GM19438 (cell line): ENCODE measurements at regions not wholly inside any gene's neighbourhood (a gene's known extent, or its start where the extent isn't known, plus 50 kb on each side); places are given as distances from the start of the nearest gene placed in this dataset.

Experiments
- ATAC-seq: cut with Tn5 transposase; IDR thresholded peaks from one replicate; pipeline ENCODE4 v1.9.1; 2021; ENCODE audit warnings: low read depth; ENCODE audit not compliant: unreplicated experiment

- ATAC-seq, result no peak
Measured at GRCh38 chr2:83595121-83595690, 863.9 kb downstream of the SUCLG1 start.

DNA sequence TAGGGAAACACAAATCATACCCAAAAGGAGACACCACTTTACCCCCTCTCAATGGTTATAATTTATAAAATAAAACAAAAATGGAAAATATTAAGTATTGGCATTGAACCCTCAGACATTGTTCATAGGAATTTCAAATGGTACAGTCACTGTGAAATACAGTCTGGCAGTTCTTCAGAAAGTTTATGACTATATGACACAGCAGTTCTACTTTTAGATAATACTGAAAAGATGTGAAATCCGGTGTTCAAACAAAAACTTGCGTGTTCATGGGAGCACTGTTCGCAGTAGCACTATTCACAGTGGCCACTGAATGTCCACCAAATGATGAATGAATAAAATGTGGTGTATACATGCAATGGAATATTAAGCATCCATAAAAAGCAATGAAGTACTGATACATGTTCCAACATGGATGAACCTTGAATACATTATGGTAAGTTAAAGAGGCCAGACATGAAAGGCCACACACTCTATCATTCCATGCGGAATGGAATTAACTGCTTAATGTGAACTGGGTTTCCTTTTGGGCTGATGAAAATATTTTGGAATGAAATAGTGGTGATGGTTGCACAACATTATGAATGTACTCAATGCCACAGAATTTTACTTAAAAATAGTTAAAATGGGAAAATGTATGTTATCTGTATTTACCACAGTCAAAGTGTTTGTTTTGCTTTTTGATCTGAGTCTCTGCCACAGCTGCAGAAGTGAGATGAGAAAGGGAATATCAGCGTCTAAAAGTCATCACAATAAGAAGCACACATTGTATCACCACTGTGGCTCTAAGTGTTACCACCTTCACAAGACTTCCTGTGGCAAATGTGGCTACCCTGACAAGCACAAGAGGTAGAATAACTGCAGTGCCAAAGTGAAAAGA, 864.6 kb downstream of the SUCLG1 start:
- ATAC-seq, result no peak

DNA sequence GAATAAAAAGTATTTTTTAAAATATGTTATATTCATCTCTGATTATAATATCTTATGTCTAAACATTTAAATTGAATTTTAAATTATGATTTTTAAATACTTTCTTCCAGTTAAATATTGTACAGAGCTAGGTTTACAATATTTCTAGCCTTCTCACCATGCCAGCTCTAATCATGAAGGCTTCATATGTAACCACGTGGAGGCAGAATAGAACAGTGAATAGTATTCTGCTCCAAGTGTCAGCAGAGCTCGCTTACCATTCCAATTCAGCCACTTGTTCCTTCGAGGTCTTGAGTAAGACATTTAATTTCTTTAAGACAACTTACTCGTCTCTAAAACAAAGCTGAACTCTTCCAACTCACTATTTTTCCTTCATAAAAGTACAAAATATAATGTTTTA, 871.8 kb downstream of the SUCLG1 start:
- ATAC-seq, result no peak

DNA sequence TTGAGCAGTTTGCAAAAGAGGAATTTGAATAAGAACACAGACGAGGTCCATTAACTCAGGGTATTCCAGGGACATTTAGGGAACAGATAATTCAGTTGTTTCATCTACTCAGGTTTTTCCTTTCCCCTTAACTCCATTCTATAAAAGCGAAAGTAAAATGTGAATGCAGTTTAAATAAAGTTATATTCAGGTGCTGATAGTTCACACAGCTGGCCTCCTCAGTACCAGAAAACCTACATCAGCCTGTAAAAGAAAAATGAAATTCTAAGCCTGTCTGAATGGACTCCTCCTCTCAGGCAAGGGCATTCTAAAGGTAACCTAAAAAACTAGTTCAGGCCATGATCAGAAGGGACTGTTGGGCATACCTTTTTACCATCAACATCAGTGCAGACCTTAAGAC, 873.8 kb downstream of the SUCLG1 start:
- no peak for ATAC-seq

- no peak for ATAC-seq
Measured at GRCh38 chr2:83584672-83585071, 874.4 kb downstream of the SUCLG1 start.

GRCh38 chr2:83582589-83582988, 876.5 kb downstream of the SUCLG1 start:
- no peak for ATAC-seq

DNA sequence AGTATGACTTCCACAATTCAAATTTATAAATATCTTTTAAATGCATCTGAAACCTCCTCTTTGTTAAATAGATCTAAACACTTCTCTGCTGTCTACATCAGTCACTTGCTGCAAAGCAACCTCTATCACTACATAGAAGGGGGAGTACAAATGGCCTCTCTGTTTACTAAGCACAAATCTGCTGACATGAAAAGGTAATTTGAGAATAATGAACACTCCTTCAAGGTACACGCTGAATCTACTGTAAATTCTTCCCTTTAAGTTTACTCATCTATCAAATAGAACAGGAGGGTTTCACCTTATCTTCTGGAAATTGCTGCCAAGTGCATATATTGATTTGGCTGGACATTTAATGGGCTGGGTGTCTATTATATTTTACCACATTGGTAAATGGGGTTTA, 879.6 kb downstream of the SUCLG1 start:
- no peak for ATAC-seq

GRCh38 chr2:83578405-83578804, 880.7 kb downstream of the SUCLG1 start:
- no peak for ATAC-seq

DNA sequence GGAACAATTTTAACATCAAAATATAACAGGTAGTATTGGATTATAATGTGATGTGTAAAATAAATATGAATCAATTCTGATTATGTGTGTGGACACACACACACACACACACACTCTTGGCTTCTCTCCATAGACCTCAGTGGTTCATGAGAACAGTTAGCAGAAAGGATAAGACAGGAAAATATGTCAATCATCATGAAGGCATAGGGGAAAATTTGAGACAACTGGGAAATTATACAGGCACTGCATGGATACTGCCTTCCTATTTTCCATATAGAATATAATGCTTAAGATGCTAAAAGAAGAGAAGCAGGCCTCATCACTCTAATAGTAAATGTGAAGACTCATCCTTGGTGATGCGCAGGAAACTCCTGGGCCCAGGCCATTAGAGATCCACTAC, 884.5 kb downstream of the SUCLG1 start:
- no peak for ATAC-seq

DNA sequence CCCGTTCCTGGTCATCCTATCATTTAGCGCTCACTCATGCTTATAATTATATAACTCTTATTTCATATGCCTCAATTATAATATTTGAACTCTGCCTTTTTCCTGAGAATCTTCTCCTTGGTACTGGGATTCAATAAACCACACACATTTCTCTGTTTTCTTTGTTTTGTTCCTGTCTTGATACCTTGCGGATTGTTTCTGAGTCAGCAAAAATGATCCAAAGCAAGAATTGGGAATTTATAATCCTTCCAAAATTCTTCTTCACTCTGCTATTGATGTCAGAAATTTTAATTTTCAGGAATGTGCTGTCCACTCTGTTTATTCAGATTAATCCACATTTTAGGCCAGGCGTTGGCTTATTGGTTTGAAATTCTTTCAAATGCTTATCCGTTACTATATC, 886.0 kb downstream of the SUCLG1 start:
- ATAC-seq, result no peak

GRCh38 chr2:83572400-83572799, 886.7 kb downstream of the SUCLG1 start:
- ATAC-seq, result no peak

DNA sequence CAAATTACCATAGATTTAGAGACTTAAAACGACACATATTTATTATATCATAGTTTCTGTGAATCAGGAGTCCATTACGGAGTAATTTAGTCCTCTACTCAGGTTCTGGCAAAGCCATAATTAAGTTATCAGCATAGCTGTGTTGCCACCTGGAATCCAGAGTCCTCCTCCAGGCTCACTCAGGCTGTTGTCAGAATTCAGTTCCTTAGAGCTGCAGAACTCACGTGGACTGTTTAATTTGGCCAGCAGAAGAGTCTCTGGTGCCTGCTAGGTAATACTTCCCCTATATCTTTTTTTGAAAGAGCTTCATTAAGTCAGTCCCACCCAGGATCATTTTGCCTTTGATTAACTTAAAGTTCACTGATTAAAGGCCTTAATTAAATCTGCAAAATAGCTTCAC, 891.5 kb downstream of the SUCLG1 start:
- ATAC-seq, result no peak

DNA sequence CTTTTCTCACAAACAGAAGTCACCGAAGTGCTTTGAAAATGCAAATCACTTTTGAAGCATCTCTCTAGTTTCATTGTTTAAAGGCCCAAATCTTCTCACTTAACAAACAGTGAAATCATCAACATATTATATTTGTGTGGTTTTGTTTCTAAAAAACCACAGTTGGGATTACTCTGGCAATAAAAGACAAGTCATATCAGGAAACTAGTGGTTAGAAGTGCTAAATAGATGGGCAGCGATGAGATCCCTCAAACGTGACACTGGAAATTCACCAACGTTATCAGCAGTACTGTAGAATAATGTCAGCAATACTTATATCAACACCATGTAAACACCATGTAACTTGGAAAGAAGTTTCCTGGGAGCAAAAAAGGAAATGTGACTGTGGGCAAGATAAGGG, 893.5 kb downstream of the SUCLG1 start:
- no peak for ATAC-seq

DNA sequence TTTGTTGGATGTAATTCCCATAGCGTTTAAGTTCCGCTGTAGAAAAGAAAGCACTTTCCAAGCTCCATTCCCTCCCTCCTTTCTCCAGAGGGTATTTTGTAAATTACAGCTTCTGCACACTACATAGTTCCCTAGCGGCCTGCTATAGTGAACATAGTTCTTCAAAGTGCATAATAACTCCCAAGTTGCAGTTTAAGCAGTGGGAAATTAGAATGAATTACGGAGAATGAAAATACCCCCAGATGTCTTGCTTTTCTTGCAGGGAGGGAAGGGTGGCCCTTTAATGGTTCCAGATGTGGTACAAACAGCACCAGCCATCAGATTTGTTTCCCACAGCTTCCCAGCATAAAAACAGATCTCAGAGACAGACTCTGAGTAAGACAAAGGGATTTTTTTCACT, 893.9 kb downstream of the SUCLG1 start:
- ATAC-seq, result no peak

DNA sequence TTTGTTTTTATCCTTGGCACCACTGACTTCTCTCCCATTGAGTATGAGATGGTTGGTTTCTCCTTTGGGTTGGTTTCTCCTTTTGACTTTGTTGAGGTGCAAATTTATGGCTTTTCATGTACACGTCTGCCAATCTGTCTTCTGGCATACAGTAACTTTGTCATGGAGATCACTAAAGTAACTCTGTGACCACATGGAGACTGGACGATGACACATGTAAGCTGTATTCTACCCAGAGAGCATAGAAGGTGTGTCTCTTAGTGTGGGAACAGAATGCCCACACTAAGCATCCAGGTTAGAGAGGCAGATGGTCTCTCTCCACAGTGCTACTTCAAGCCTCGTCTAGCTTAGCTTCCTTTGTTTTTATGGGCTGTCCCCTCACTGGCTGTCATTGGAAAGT, 897.5 kb downstream of the SUCLG1 start:
- ATAC-seq, result no peak

GRCh38 chr2:83536556-83536955, 922.5 kb downstream of the SUCLG1 start:
- ATAC-seq, result no peak

GRCh38 chr2:83534416-83534815, 924.7 kb downstream of the SUCLG1 start:
- ATAC-seq, result no peak

- ATAC-seq, result no peak
Measured at GRCh38 chr2:83531206-83531826, 927.8 kb downstream of the SUCLG1 start.

DNA sequence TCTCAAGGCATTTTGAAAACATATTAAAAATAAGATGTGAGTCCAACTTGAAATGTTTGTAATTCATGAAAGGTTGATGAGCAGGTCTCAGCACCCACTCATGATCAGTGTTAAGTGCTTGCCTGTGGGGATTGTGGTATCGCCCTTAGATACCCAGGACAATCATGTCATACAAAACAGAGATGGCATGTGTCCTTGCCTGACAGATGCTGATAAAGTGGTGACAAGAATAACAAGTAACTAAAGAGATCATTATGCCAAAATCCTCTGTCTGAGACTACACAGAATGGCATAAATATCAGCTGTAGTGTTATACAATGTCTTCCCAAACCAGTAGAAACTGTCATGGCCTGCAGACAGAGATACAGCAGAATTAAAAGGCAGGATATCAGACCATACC, 930.3 kb downstream of the SUCLG1 start:
- ATAC-seq, result no peak

GRCh38 chr2:83522891-83523493, 936.1 kb downstream of the SUCLG1 start:
- ATAC-seq, result no peak

DNA sequence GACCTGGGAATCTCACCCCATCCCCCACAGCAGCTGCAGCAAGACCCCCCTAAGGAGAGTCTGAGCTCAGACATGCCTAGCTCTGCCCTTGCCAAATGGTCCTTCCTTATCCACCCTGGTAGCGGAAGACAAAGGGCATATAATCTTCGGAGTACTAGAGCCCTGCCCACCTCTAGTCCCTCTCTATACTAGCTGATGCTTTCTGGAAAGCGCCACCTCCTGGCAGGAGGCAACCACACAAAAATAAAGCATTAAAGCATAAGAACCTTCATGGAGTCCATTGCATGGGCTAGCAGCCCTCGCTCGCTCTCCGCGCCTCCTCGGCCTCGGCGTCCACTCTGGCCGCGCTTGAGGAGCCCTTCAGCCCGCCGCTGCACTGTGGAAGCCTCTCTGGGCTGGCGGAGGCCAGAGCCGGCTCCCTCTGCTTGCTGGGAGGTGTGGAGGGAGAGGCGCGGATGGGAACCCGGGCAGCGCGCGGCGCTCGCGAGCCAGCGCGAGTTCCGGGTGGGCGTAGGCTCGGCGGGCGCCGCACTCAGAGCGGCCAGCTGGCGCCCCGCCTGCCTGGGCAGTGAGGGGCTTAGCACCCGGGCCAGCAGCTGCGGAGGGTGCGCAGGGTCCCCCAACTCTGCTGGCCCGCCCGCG, 941.2 kb downstream of the SUCLG1 start:
- no peak for ATAC-seq
